Activated CD4-positive, alpha-beta T cell treated with anti-CD3 and anti-CD28 coated beads, Interleukin-10, Interleukin-2, amounts not matched to agents 100 ng/mL and 50 ng/mL, durations not matched to agents 16 hours and 8 hours (primary cell): ENCODE measurements at regions not wholly inside any gene's neighbourhood (a gene's known extent, or its start where the extent isn't known, plus 50 kb on each side); places are given as distances from the start of the nearest gene placed in this dataset.
"Not testable (repeated sequence)": the region's sequence is repeated elsewhere in the genome, so short reads cannot be mapped to it uniquely, and the experiment has no call there.

Experiments
- DNase-seq: peaks from one replicate; pipeline ENCODE4 v3.0.0-alpha.2; 2020

GRCh38 chr4:173685831-173686210 is 155.8 kb upstream of the HAND2 start:
- no peak for DNase-seq

DNA sequence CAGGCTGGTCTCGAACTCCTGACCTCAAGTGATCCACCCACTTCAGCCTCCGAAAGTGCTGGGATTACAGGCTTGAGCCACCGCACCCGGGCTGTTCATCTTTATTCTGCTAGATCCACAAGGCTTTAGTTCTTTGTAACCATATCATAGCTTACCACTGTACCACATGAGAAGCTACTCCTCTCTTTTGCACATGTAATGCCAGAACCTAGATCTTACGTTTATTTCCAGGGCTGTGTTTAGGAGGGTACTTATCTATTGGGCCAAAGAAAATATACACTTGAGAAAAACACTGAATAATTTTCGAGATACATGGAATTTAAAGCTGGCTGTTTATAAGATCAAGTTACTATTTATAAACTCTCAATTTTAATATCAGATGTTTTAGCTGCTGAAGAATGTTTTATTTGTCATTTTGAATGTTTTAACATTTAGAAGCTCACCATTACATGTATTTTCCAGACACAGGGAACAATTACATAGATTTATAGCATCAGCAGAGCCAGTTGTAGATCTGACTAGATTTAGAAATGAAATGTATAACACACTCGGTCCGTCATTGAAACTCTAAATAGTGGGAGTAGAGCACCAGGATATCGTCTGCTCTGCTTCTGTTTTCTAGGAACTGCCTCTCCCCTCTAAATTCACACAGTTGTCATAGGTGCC is 155.3 kb upstream of the HAND2 start:
- no peak for DNase-seq

GRCh38 chr4:173684223-173684622 is 154.2 kb upstream of the HAND2 start:
- DNase-seq, result no peak

GRCh38 chr4:173682609-173683008 is 152.6 kb upstream of the HAND2 start:
- DNase-seq, result no peak

- no peak for DNase-seq
Observed at GRCh38 chr4:173680278-173680677, 150.2 kb upstream of the HAND2 start.

DNA sequence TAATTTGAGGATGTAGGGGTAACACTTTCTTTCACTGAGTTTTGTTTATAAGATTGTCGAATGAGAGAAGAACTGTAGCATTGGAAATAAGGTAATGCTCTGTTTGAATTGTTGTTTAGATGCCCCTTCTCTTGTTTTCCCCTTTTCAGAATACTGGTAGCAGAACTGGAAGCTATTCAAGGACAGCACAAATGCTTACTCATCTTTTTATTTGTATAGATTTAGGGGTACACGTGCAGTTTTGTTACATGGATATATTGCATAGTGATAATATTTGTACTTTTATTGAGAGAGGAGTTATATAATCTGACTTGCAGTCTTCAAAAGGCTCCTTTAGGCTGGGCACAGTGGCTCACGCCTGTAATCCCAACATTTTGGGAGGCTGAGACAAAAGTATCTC is 145.4 kb upstream of the HAND2 start:
- no peak for DNase-seq

DNA sequence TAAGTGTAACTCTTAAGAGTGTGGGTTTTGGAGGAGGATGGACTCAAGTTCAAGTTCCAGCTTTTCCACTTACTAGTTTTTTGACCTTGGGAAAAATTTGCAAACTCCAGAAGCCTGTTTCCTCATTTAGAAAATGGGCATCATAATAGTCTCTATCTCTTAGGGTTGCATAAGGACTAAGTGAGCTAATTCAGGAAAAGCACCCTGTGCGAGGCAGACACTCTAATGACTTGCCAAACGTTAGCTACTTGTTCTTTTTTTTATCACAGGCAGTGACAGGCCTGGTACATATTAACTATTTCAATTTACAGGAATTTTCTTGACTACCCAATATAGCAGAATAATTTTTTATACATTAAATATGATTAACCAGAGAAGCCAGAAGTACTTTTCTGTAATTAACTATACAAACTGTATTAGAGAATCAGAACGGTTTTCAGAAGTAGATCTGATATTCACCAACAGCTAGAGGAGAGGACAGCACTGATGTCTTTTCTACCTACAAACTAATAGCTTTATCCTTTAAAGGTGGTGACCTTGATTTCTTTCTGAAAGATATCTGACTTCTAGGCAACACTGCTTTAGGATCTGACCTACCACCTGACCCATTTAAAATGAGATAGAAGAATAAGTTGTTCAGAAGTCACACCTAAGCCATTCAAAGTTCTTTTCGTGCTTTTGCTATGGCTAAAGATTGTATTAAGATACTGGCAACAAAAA is 139.6 kb upstream of the HAND2 start:
- DNase-seq, result no peak

GRCh38 chr4:173661001-173661400 is 131.0 kb upstream of the HAND2 start:
- no peak for DNase-seq

- DNase-seq, result no peak
Observed at GRCh38 chr4:173656898-173657297, 126.9 kb upstream of the HAND2 start.

GRCh38 chr4:173652283-173652931 is 122.4 kb upstream of the HAND2 start:
- DNase-seq, result no peak

DNA sequence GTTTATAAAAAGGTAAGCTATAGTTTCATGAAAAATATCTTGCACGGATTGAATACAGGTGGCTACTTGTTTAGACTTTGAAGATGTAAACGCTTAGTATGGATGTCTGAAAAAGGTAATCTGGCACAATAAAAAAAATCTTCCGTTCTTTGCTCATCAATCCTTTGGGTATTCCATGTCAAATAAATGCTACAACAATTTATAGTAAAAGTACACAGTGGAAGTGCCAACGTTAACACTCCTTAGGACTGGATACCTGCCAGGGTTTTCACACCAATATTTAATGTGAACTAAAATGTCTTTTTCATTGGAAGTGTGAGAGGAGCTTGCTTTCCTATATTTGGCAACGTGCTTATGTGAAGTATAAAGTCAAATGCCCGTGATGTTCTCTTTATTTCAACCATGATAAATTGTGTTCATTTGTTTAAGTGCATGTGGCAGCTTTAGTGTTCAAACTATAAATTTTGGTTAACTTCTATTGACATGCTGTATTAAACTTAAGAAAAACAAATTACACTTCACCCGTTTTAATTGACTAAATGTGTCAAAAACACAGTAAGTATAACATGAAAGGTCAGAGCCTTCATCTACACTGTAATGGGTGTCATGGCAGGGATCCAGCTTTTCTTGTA is 121.7 kb upstream of the HAND2 start:
- no peak for DNase-seq

- no peak for DNase-seq
Observed at GRCh38 chr4:173647902-173648301, 117.9 kb upstream of the HAND2 start.

GRCh38 chr4:173642509-173642908 is 112.5 kb upstream of the HAND2 start:
- no peak for DNase-seq

- DNase-seq, result no peak
Observed at GRCh38 chr4:173635395-173635794, 105.4 kb upstream of the HAND2 start.

DNA sequence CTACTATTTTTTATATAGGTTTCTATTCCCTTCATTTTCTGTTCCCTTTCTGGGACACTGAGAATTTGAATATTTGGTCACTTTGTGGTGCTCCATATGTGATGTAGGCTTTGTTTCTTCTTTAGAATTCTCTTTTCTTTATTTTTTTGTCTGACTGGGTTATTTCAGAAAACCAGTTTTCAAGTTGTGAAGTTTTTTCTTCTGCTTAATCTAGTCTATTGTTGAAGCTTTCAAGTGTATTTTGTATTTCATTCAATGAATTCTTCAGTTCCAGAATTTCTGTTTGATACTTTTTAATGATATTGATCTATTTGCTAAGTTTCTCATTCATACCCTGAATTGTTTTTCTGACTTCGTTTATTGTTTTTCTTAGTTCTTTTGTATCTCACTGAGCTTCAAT is 96.2 kb upstream of the HAND2 start:
- DNase-seq, result no peak

DNA sequence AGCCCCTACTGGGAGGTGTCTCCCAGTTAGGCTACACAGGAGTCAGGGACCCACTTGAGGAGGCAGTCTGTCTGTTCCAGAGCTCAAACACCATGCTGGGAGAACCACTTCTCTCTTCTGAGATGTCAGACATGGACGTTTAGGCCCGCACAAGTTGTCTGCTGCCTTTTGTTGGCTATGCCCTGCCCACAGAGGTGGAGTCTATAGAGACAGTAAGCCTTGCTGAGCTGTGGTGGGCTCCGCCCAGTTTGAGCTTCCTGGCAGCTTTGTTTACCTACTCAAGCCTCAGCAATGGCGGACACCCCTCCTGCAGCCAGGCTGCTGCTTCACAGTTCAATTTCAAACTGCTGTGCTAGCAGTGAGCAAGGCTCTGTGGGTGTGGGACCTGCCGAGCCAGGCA is 88.6 kb upstream of the HAND2 start:
- DNase-seq, result not testable (repeated sequence)

DNA sequence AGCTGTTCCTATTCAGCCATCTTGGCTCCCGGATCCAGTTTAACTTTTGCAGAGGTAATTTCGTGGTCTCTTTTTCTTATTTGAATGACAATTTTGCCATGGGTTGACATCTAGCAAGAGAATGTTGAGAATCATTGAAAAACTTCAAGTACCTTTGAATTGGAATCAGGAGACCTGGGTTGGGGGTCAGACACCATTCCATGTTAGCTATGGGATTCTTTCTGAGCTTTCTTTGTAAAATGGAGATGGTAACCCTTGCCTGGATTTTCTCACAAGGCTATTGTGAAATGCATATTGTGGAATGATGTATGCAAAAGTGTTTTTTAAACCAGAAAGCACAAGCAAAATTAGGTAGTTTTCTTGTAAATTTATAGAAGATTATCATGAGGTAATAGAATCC is 79.1 kb upstream of the HAND2 start:
- no peak for DNase-seq

GRCh38 chr4:173608632-173609031 is 78.6 kb upstream of the HAND2 start:
- DNase-seq, result not testable (repeated sequence)

GRCh38 chr4:173591760-173592159 is 61.7 kb upstream of the HAND2 start:
- DNase-seq, result no peak

DNA sequence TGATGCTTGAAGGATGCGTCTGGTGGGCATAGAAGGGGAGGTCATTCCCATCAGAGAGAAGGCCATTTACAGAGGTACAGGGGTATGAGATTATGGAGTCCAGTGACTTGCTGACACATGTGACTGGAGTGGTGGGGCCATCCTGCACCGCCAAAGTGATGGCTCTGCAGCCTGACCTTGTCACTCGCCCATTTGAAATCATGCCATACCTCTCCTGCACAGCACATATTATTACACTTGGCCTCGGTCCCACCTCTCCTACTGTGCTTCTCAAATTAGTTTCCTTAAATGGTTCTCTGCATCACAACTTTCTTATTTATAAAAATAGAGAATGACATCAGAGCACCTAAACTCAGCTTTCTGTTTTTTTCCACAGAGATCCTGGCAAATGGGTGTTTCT is 60.7 kb upstream of the HAND2 start:
- DNase-seq, result no peak

DNA sequence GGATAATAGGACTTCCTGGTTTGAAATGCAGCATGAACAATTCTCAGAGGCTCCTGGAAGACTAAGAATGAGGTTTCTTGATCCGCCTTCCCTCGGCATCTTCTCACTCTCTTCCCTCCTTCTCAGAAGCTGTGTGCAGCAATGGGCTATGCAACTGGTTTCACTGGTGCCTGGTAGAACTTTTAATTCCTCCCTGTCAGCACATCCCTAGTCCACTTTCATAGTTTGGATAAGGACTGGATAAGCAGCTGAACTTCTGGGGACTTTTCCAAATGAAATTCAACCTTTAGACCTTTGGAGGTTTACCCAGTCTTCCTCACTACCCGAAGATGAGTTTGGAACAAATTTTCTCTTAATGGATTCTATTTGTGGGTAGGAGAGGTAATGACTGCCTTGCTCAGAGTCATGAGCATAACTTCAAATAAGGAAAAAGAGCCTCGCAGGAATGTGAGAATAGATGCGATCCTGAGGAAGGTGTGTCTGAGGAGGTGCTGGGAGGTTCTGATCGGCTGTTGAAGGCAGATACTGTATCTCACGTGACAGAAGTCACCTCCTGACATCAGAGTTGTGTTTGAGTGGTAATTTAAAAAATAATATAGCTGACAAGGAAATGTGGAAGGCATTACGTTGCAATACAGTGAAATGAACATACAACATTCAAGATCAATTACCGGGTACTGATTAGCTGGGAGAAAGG is 56.0 kb upstream of the HAND2 start:
- DNase-seq, result no peak

DNA sequence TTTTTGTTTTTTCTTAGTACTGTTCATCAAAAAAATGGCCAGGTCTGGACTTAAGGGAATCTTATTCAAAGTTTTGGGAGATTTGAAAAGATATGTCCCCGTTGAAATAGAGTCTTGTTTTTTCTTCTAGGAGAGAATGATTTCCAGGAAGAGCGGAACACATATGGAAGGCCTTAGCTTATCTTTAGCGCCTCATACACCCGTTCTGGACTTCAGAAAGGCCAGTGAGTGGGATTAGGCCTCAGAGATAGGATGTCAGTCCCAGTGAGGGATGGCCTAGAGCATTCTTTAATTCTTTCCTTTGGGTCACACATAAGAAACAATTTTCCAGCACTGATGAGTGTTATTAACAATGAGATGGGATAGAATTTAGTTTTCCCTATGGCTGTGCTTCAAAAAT is 54.5 kb upstream of the HAND2 start:
- DNase-seq, result no peak
